OCI-LY7 (cell line): ENCODE measurements at regions not wholly inside any gene's neighbourhood (a gene's known extent, or its start where the extent isn't known, plus 50 kb on each side); places are given as distances from the start of the nearest gene placed in this dataset.

Experiments used
- BruUV-seq: library from RNA; stranded (reverse); fragments of 400-500 nt; replicated peaks from 2 replicates; lab custom pipeline; 2021; lab: Mats Ljungman, UMichigan
- CTCF ChIA-PET: fragments of 300-600 bp; sonication (Branson Sonifier 250); formaldehyde crosslinking; loops from one replicate; lab custom pipeline; 2022; ENCODE audit warnings: antibody characterized with exemption; ENCODE audit not compliant: unreplicated experiment; lab: Charles Lee
- POLR2A ChIA-PET: fragments of 300-600 bp; sonication (Branson Sonifier 250); formaldehyde crosslinking; loops from one replicate; lab custom pipeline; 2022; ENCODE audit warnings: antibody characterized with exemption; lab: Charles Lee
- DNase-seq: peaks from one replicate; pipeline ENCODE4 v3.0.0-alpha.2; 2015; ENCODE audit warnings: low spot score
- H2AFZ ChIP-seq: fragments of 200-600 bp; sonication (generic), shearing (Covaris generic); 2 replicates; pipeline ENCODE4 v1.6.1; 2014; ENCODE audit warnings: mild to moderate bottlenecking, antibody characterized with exemption, low read length, moderate library complexity
- H3K27ac ChIP-seq: fragments of 200-600 bp; sonication (generic); 2 replicates; pipeline ENCODE4 v1.5.1; 2014; ENCODE audit warnings: mixed run types, low read depth, mild to moderate bottlenecking, moderate library complexity, low read length, inconsistent platforms; ENCODE audit not compliant: poor library complexity, severe bottlenecking
- H3K36me3 ChIP-seq: fragments of 200-600 bp; sonication (generic); 2 replicates; pipeline ENCODE4 v1.6.1; 2014; ENCODE audit warnings: mild to moderate bottlenecking, antibody characterized with exemption, low read length, moderate library complexity, mixed read lengths; ENCODE audit not compliant: insufficient read depth
- H3K4me1 ChIP-seq: fragments of 200-600 bp; sonication (generic); 2 replicates; pipeline ENCODE4 v1.5.1; 2014; ENCODE audit warnings: mild to moderate bottlenecking, low read length; ENCODE audit not compliant: insufficient read depth, poor library complexity, severe bottlenecking
- H3K4me2 ChIP-seq: fragments of 200-600 bp; sonication (generic); 2 replicates; pipeline ENCODE4 v1.6.1; 2014; ENCODE audit warnings: mild to moderate bottlenecking, low read length
- H3K4me3 ChIP-seq: fragments of 200-600 bp; sonication (generic); 2 replicates; pipeline ENCODE4 v1.5.1; 2014; ENCODE audit warnings: mild to moderate bottlenecking, low read depth, low read length; ENCODE audit not compliant: poor library complexity, severe bottlenecking
- H3K79me2 ChIP-seq: fragments of 200-600 bp; sonication (generic); 2 replicates; pipeline ENCODE4 v1.6.1; 2016; ENCODE audit warnings: low read depth, mild to moderate bottlenecking, low read length, moderate library complexity, mixed read lengths; ENCODE audit not compliant: insufficient read depth
- H3K9me2 ChIP-seq: fragments of 200-600 bp; sonication (generic); 2 replicates; pipeline ENCODE4 v1.6.1; 2016; ENCODE audit warnings: mild to moderate bottlenecking, low read length, mixed read lengths; ENCODE audit not compliant: insufficient read depth
- H3K9me3 ChIP-seq: fragments of 200-600 bp; sonication (generic); 2 replicates; pipeline ENCODE4 v1.6.1; 2014; ENCODE audit warnings: mild to moderate bottlenecking, mixed run types, low read length, mixed read lengths
- H4K20me1 ChIP-seq: fragments of 200-600 bp; sonication (generic); 2 replicates; pipeline ENCODE4 v1.6.1; 2014; ENCODE audit warnings: mild to moderate bottlenecking, antibody characterized with exemption, low read length, moderate library complexity, mixed read lengths; ENCODE audit not compliant: insufficient read depth
- CTCF ChIP-seq: fragments of 200-600 bp; sonication (generic); conservative IDR thresholded peaks from 2 replicates; pipeline ENCODE4 v1.5.1; 2014; ENCODE audit warnings: mild to moderate bottlenecking, antibody characterized with exemption, low read length, moderate library complexity, mixed read lengths
- EZH2phosphoT487 ChIP-seq: fragments of 200-600 bp; sonication (generic); IDR thresholded peaks from 2 replicates; pipeline ENCODE4 v1.6.1; 2018; ENCODE audit warnings: low read depth, borderline replicate concordance, mild to moderate bottlenecking, mixed run types, antibody characterized with exemption, low read length, moderate library complexity, mixed read lengths
- intact Hi-C: fragments of 100-400 bp; cut with micrococcal nuclease; formaldehyde crosslinking; loops from one replicate; pipeline ENCODE4 v1.10.0; 2022; ENCODE audit not compliant: unreplicated experiment

DNA sequence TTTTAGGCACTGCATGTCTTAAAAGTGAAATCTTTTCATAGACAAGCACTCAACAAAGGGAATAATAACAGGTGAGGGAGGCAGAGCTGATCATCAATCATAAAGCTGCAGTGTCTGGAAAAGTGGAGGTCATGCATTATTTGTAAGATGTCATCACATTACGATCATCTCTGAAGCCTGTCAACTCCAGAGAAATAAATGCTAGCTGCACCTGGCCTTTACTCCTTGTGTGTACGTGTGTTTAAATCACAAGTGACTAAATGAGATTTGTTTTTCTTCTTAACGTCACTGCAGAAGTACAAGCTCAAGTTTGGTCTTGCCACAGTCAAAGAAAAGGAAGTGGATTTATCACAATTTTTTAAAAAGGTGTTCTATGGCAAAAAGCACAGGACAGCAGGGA is 275.5 kb upstream of the SGK1 start:
- H2AFZ ChIP-seq = no peak overlapping the region

DNA sequence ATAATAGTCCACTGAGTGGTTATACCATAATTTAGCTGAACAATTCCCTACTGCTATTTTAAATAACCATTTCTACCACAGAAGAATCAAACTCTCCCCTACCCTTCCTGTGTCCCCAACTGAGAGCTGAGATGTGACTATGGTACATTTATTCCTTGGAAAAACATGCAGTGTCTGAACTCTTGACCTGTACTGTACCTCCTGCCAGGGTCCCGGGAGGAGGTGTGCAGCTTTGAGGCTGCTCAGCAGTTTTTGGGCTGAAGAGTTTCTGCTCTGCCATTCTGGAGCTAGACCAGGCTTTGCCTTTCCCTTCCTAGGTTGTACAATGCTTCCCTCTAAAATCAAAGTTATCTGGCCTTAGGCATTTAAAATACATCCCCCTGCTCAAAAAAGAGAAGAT is 275.1 kb upstream of the SGK1 start:
- no peak for DNase-seq
- Histone ChIP-seq H3K9me3 (no peaks in the 10 kb centered on the region), H2AFZ (no peak overlapping the region), H3K4me3 (no peak overlapping the region), H4K20me1 (no peaks in the 10 kb centered on the region), H3K79me2 (no peaks in the 10 kb centered on the region), H3K9me2 (no peaks in the 10 kb centered on the region), H3K4me2 (no peak overlapping the region), H3K27ac (no peak overlapping the region), H3K36me3 (no peaks in the 10 kb centered on the region), H3K4me1 (no peaks in the 10 kb centered on the region)
- POLR2A ChIA-PET = no interaction called here
- no peak for TF ChIP-seq EZH2phosphoT487
- TF ChIP-seq CTCF = no peak
- CTCF ChIA-PET = no interaction called here
- no TSS peak for BruUV-seq
- intact Hi-C loops = no loop called here

More for the DNA sequence above, 275.5 kb upstream of the SGK1 start:
- TF ChIP-seq EZH2phosphoT487 = no peak
- TF ChIP-seq CTCF = no peak
- no TSS peak for BruUV-seq
- ChIA-PET POLR2A (no interaction called here), CTCF (no interaction called here)
- H3K4me1 ChIP-seq = no peaks in the 10 kb centered on the region
- no peaks in the 10 kb centered on the region for H3K9me3 ChIP-seq
- no peak overlapping the region for H3K4me3 ChIP-seq
- H3K36me3 ChIP-seq = no peaks in the 10 kb centered on the region
- H3K4me2 ChIP-seq = no peak overlapping the region
- no peaks in the 10 kb centered on the region for H4K20me1 ChIP-seq
- no peak overlapping the region for H3K27ac ChIP-seq
- DNase-seq = no peak
- no peaks in the 10 kb centered on the region for H3K79me2 ChIP-seq
- no peaks in the 10 kb centered on the region for H3K9me2 ChIP-seq
- intact Hi-C loops = no loop called here

DNA sequence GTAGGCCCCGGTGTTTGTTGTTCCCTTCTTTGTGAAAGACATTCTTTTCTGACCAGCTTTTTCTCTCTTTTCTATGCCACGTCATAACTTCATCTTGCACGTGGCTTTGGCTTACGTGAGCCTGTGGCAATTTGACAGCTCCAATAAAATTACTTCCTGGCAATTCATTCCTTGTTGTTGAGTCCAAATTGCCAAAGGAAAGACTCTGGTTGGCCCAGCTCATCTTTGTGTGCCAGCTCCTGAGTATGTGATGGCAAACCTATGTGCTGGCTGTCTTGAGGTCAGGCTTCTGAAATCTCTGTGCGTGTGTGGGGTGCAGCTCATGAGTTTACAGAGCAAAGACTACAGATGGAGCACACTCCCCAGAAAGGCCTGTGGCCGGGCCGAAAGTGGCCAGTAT is 272.5 kb upstream of the SGK1 start:
- Histone ChIP-seq H3K79me2 (no peaks in the 10 kb centered on the region), H3K4me2 (no peak overlapping the region), H2AFZ (no peak overlapping the region), H3K27ac (no peak overlapping the region), H3K9me3 (no peaks in the 10 kb centered on the region), H3K4me3 (no peak overlapping the region), H3K36me3 (no peaks in the 10 kb centered on the region), H3K9me2 (no peaks in the 10 kb centered on the region), H4K20me1 (no peaks in the 10 kb centered on the region), H3K4me1 (no peaks in the 10 kb centered on the region)
- POLR2A ChIA-PET = interaction anchor here (0.5 to 1.0 kb wide), 5 partner anchors 108 to 639 kb away, joined by 3 read pairs; no protein-coding TSS in a partner anchor
- no peak for DNase-seq
- no peak for TF ChIP-seq CTCF
- no TSS peak for BruUV-seq
- CTCF ChIA-PET = no interaction called here
- intact Hi-C loops = no loop called here
